ENCODE measurements at regions not wholly inside any gene's neighbourhood (a gene's known extent, or its start where the extent isn't known, plus 50 kb on each side); places are given as distances from the start of the nearest gene placed in this dataset.

DNA sequence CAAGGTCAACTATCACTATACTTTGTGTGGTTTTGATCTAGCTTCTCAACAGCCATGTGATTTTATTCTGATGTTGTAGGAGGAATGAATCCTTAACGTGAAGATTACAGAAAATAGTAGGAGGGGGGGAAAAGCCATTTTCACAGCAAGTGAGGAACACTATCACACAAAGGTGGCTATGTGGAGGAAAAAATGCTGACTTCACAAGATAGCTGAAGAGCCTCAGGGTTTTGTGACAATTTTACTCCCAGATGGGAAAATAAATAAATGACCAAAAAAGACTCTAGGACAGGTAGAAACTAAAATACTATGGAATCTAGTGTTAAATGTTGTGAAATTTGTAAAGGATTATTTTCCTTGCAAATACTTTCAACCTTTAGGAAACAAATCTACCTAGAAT, 281.0 kb downstream of the ADRA2A start:
- Histone ChIP-seq H3K36me3 (ENCODE audit: control insufficient read depth, insufficient read depth, low read length) (no peaks in the 10 kb centered on the region), H3K4me3 (ENCODE audit: low read depth, low read length) (no peak overlapping the region), H3K27me3 (ENCODE audit: control insufficient read depth, insufficient read depth, low read length) (no peaks in the 10 kb centered on the region; the same call in 1 of the 2 replicates)
- ChIA-PET POLR2A (no interaction called here), CTCF (no interaction called here)
- DNase-seq (ENCODE audit: low read depth): no peak
- TF ChIP-seq, protein P1, sequence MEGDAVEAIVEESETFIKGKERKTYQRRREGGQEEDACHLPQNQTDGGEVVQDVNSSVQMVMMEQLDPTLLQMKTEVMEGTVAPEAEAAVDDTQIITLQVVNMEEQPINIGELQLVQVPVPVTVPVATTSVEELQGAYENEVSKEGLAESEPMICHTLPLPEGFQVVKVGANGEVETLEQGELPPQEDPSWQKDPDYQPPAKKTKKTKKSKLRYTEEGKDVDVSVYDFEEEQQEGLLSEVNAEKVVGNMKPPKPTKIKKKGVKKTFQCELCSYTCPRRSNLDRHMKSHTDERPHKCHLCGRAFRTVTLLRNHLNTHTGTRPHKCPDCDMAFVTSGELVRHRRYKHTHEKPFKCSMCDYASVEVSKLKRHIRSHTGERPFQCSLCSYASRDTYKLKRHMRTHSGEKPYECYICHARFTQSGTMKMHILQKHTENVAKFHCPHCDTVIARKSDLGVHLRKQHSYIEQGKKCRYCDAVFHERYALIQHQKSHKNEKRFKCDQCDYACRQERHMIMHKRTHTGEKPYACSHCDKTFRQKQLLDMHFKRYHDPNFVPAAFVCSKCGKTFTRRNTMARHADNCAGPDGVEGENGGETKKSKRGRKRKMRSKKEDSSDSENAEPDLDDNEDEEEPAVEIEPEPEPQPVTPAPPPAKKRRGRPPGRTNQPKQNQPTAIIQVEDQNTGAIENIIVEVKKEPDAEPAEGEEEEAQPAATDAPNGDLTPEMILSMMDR (IDR thresholded peaks at IDR 0.05; ENCODE audit: insufficient read depth, low read depth, low read length): no peak

DNA sequence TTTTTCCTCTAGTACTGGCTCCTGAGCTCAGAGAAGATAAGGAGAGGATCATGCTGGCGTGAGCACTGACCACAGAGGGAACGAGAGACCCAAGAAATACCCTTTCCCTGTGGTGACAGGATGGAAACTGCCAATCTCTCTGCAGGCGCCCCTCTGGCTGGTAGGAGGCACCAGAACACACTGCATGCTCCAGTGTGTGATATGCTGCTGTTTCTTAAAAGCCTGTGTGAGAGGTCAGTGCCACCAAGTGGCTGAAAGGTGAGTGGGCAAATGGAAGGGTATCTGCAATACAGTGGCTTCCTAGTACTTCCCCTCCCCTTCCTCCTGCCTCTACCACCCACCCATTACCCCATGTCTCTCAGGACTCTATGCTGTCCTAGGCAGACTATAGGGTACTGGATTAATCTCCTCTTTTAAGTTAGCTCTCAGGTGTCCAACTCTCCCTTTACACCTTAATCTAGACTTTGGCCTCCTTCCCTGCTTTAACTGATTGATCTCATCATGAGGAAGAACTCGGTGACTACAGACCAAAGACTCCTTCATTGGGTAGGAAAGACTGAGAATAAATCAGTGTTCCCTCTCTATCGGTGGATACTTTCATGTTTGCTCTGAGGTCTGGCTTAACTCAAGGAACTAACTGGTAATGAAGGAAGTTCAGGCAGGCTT, 283.6 kb downstream of the ADRA2A start:
- TF ChIP-seq, protein P1 (IDR thresholded peaks at IDR 0.05; ENCODE audit: insufficient read depth, low read depth, low read length): peak; percentile 44
- ChIA-PET POLR2A (no interaction called here), CTCF (interaction anchor here (0.6 to 1.0 kb wide), 4 partner anchors 11 to 284 kb away, joined by 3 read pairs; no protein-coding TSS in a partner anchor)
- H3K36me3 ChIP-seq (ENCODE audit: control insufficient read depth, insufficient read depth, low read length): no peaks in the 10 kb centered on the region
- H3K27me3 ChIP-seq (ENCODE audit: control insufficient read depth, insufficient read depth, low read length): no peaks in the 10 kb centered on the region; the same call in 1 of the 2 replicates
- peak; percentile 6 for DNase-seq (ENCODE audit: low read depth)
- no peak overlapping the region for H3K4me3 ChIP-seq (ENCODE audit: low read depth, low read length)

DNA sequence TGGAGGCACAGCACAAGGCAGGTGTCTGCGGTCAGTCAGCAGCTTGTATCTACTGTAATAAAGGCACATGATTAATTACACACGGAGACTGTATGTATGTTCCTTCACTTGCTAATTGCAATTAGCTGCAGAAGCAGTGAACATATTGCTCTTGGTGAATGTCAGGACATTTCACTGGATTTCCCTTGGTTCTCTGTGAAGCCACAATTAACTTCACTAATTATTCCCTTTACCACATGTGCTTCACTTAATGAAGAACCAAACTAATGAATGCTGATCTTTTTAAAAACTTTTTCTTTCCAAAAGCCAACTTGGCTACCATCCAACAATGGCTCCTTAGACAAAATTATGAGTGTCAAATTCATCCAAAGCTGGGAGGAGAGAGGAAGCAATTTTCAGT, 290.7 kb downstream of the ADRA2A start:
- H3K4me3 ChIP-seq (ENCODE audit: low read depth, low read length): no peak overlapping the region
- TF ChIP-seq, protein P1 (IDR thresholded peaks at IDR 0.05; ENCODE audit: insufficient read depth, low read depth, low read length): no peak
- no peaks in the 10 kb centered on the region; the same call in 1 of the 2 replicates for H3K27me3 ChIP-seq (ENCODE audit: control insufficient read depth, insufficient read depth, low read length)
- CTCF ChIA-PET: interaction anchor here (0.6 kb wide), 1 partner anchor 194 kb away, joined by 3 read pairs; no protein-coding TSS in a partner anchor
- no peak for DNase-seq (ENCODE audit: low read depth)
- no peaks in the 10 kb centered on the region for H3K36me3 ChIP-seq (ENCODE audit: control insufficient read depth, insufficient read depth, low read length)
- POLR2A ChIA-PET: no interaction called here

DNA sequence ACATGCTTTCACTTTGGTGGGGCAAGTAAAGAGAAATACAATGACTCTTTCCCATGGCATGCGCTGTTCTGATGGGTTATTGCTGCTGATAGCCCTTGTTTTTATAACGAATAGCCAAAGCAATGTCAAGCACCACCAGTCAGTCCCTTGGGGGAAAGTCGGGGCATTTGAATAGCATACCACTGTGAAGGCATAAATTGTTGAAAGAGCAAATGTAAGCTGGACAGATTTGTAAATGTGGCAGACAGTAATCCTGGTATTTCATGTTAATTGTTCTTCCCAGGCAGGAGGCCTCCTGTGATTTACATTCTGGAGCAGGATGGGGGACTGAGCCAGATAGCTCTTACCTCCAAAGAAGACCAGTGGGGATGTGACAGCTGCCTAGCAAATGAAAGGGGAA, 293.3 kb downstream of the ADRA2A start:
- no peak for DNase-seq (ENCODE audit: low read depth)
- TF ChIP-seq, protein P1 (IDR thresholded peaks at IDR 0.05; ENCODE audit: insufficient read depth, low read depth, low read length): no peak
- Histone ChIP-seq H3K27me3 (ENCODE audit: control insufficient read depth, insufficient read depth, low read length) (no peaks in the 10 kb centered on the region), H3K36me3 (ENCODE audit: control insufficient read depth, insufficient read depth, low read length) (no peaks in the 10 kb centered on the region), H3K4me3 (ENCODE audit: low read depth, low read length) (no peak overlapping the region)
- ChIA-PET POLR2A (no interaction called here), CTCF (no interaction called here)

DNA sequence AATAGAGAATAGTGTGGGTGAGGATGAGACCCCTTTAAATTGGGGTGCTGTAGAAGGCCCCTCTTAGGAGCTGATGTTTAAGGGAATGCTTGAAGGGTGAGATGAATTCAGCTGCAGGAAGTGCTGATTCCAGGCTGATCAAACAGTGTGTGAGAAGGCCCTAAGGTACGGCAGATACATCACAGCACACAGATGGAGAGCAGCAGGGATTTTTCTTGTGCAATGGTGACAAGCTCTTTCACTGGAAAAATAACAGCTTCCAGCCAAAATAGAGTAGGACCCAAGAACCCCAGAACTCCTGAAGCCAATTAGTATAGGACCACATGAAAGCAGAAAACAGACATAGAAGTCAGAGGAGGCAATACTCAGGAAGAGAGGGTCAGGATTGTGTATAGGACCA, 296.9 kb downstream of the ADRA2A start:
- ChIA-PET POLR2A (no interaction called here), CTCF (interaction anchor here (0.7 kb wide), 1 partner anchor 9 kb away, joined by 3 read pairs; no protein-coding TSS in a partner anchor)
- Histone ChIP-seq H3K27me3 (ENCODE audit: control insufficient read depth, insufficient read depth, low read length) (no peaks in the 10 kb centered on the region), H3K36me3 (ENCODE audit: control insufficient read depth, insufficient read depth, low read length) (no peaks in the 10 kb centered on the region), H3K4me3 (ENCODE audit: low read depth, low read length) (no peak overlapping the region)
- TF ChIP-seq, protein P1 (IDR thresholded peaks at IDR 0.05; ENCODE audit: insufficient read depth, low read depth, low read length): no peak
- no peak for DNase-seq (ENCODE audit: low read depth)

Measured in BJ (cell line).